ENCODE measurements at regions not wholly inside any gene's neighbourhood (a gene's known extent, or its start where the extent isn't known, plus 50 kb on each side); places are given as distances from the start of the nearest gene placed in this dataset.

DNA sequence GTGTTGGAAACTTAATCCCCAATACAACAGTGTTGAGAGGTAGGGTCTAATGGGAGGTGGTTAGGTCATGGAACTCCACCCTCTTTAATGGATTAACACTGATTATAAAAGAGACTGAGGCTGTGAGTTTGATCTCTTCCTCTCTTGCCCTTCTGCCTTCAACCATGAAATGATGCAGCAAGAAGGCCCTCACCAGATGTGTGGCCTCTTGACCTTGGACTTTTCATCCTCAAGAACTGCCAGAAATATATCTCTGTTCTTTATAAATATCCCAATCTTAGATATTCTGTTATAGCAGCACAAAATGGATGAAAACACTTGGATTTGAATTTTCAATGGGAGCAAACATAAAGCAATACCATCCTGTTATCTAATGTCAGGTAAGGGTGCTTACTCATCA, 67.6 kb downstream of the NMUR2 start:
- ATAC-seq, result no peak

DNA sequence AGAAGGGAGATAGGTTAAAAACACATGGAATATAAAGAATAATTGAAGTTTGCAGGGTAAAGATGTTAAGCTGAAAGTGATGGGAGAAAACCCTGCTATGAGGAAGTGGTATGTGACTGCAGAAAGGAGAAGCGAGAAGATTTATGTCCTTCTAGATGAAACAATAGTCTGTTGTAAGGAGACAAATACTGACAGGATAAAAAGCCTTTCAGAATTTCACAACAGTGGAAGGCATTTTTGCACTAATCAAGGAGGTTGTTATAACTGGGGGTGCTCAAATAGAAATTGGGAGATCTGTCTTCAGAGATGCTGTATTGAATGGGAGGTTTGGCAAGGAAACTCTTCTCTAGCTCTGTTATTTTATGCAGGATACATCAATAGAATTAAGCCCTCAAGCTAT, 69.6 kb downstream of the NMUR2 start:
- ATAC-seq, result no peak

- no peak for ATAC-seq
Observed at GRCh38 chr5:152332716-152333460, 72.2 kb downstream of the NMUR2 start.

GRCh38 chr5:152331718-152332117, 73.4 kb downstream of the NMUR2 start:
- no peak for ATAC-seq

GRCh38 chr5:152331006-152331405, 74.1 kb downstream of the NMUR2 start:
- no peak for ATAC-seq

DNA sequence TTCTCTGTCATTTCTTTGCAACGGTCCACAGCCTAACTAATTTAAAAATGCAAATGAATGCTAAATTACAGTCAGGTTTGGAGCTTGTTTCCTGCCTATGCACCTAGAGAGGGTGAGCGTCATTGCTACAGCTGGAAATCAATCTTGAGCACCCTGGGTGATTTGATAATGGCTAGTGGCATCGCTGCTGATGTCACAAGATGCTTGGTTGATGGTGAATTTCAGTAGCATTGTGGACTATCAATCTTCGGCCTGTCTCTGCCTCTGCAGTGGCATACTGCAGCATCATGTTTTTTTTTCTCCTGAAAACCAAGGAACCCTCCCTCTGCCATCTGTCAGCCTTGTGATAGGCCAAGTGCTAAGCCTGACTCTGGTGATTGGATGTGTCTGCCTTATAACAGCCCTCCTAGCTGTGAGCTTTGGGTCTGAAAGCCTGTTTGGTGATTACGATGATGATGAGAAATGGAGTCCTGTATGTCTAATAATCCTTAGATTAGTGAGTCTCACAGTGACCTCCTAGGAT, 75.3 kb downstream of the NMUR2 start:
- no peak for ATAC-seq

DNA sequence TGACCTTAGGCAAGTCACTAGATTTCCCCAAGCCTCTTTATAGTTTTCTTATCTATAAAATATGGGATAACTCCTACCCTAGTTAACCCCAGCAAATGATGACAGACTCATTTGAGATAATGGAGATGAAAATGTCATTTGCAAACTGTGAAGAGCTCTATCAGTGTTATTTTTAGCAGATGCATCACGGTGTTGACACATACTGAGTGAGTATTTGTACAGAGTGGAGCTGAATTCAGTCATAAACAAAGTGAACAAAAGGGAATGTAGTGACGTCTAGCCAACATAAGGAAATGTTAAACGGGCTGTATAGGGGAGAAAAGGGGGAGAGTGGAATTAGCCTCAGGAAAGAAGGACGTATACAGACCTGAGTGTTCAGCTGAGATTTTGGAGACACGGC, 75.9 kb downstream of the NMUR2 start:
- no peak for ATAC-seq

DNA sequence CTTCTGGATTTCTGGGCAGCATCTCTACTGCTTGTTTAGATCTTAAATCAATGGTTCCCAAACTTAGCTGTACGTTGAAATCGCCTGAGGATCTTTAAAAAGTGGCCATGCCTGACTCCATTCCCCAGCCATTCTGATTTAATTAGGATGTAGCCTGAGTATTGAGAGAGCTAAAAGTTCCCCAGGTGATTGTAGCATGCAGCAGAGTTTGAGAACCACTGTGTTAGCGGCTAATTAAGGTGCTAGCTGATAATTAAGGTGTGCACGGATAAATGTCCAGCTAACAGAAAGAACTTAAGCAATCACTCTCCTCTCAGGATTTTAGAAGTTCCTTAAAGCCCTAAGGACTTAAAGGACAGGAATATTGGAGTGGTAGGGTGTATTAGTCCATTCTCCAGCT, 89.1 kb downstream of the NMUR2 start:
- no peak for ATAC-seq

DNA sequence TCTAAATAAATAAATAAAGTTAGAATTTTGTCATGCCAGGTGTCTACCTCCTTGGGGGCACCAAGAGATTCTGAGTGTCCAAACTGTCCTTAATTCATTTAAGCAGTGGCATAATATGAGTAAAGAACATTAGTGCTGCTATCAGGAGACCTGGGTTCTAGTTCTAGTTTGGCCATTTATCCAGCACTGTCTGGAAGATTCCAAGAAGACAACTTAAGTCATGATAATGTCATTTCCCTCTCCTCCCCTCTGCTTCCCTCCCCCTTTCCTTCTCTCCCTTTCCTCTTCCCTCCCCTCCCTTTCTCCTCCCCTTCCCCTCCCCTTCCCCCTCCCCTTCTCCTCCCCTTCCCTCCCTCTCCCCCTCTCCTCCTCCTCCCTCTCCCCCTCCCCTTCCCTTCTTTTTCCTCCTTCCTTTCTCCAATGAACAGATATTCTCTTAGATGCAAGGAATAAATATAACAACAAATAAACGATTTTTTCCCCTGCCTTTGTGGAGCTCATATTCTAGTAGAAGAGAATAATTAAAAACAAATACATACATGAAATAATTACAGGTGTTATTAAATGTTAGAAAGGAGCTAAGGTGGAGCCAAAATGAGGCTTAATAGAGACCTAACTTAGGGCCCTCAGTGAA, 90.8 kb downstream of the NMUR2 start:
- no peak for ATAC-seq

GRCh38 chr5:152309926-152310450, 95.1 kb downstream of the NMUR2 start:
- ATAC-seq, result no peak

DNA sequence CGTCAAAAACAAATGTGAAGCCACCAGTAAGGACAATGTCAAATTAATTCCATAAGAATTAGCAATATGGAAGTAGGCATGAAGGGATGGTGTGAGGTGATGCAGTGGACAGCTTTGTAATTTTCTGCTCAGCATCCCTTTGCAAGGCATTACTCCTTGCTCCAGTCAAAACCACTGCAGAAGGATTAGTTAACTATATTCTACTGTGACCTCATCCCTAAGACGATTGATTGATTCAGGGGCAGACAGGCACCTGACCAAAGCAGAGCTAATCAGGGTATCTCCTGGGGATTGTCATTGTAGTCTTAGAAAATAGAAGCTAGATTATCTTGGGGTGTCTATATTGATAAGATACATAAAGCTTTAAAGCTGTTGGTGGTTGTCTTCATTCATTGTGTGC, 98.7 kb downstream of the NMUR2 start:
- no peak for ATAC-seq

GRCh38 chr5:152305525-152305924, 99.6 kb downstream of the NMUR2 start:
- no peak for ATAC-seq

GRCh38 chr5:152303841-152304240, 101.2 kb downstream of the NMUR2 start:
- no peak for ATAC-seq

DNA sequence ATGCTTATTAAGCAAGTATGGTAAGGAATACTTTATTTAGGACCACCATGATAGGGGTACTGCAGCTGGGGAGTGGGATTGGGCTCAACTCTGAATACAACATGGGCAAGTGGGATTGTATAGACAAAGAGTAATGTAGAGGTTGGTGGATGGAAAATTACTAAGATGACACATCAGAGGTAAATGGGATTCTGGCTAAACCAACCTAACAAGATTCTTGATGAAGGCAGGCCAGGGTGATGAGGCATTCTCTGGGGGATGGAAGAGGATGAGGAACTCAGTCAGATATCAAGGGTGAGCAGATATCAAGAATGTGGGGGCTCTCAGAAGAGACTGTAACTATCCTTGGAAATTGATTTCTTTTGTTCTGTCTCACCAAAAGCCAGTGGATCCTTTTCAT, 107.2 kb downstream of the NMUR2 start:
- no peak for ATAC-seq

- no peak for ATAC-seq
Observed at GRCh38 chr5:152293189-152293588, 111.9 kb downstream of the NMUR2 start.

- no peak for ATAC-seq
Observed at GRCh38 chr5:152290181-152290580, 114.9 kb downstream of the NMUR2 start.

- ATAC-seq, result no peak
Observed at GRCh38 chr5:152288917-152289595, 116.0 kb downstream of the NMUR2 start.

DNA sequence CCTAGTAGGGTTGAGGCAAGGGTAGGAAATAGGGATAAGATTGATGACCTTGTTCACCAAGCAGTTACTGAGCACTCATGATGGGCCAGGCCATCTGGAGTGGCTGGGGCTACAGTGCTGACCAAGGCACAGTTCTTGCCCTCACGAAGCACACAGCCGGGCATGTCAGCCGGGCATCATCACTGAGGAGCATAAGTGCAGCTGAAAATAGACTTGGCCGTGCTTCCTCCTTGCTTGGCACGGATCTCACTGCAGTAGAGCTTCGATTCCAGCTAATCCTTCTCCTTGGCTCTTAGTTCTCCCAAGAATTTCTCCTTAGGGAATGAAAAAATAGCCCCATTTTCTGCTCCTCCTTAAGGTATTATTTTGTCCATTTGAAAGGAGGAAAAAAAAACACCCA, 116.6 kb downstream of the NMUR2 start:
- ATAC-seq, result no peak

- ATAC-seq, result no peak
Observed at GRCh38 chr5:152285764-152286163, 119.3 kb downstream of the NMUR2 start.

DNA sequence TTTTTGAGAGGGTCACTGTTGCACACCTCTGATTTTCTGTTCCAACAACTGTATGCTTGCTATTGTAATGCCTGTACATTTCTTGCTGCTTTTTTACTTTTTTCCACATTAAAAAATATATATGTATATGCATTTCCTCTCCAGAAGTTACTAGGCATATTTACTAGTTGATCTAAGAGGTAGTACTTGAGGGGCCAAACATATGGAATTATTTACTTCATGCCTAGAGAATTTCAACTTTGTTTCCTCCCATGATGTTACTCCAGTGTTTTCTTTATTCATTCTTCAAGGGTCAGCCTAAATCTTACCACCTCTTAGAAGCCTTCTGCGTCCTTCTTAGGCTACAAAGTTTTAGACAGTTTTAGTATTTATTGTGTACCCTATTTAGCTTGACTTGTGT, 122.7 kb downstream of the NMUR2 start:
- no peak for ATAC-seq

GRCh38 chr5:152277936-152278335, 127.1 kb downstream of the NMUR2 start:
- no peak for ATAC-seq

GRCh38 chr5:152274224-152274623, 130.9 kb downstream of the NMUR2 start:
- no peak for ATAC-seq

GRCh38 chr5:152271420-152271819, 133.7 kb downstream of the NMUR2 start:
- no peak for ATAC-seq

- ATAC-seq, result no peak
Observed at GRCh38 chr5:152270096-152270495, 135.0 kb downstream of the NMUR2 start.
